LNCAP (cell line): ENCODE measurements at regions not wholly inside any gene's neighbourhood (a gene's known extent, or its start where the extent isn't known, plus 50 kb on each side); places are given as distances from the start of the nearest gene placed in this dataset.

ENCODE experiments used
- CTCF ChIP-seq: fragments of 450-650 bp; IDR thresholded peaks from 2 replicates; pipeline ENCODE4 v1.5.1; 2017; ENCODE audit warnings: mild to moderate bottlenecking

- no peak for TF ChIP-seq CTCF
Measured at GRCh38 chr5:50562694-50563093, 103.7 kb upstream of the PARP8 start.

GRCh38 chr5:50564079-50564478, 102.4 kb upstream of the PARP8 start:
- TF ChIP-seq CTCF, result no peak

GRCh38 chr5:50564558-50564957, 101.9 kb upstream of the PARP8 start:
- TF ChIP-seq CTCF, result no peak

GRCh38 chr5:50574121-50574520, 92.3 kb upstream of the PARP8 start:
- TF ChIP-seq CTCF, result no peak

- no peak for TF ChIP-seq CTCF
Measured at GRCh38 chr5:50575740-50576139, 90.7 kb upstream of the PARP8 start.

- no peak for TF ChIP-seq CTCF
Measured at GRCh38 chr5:50576265-50576664, 90.2 kb upstream of the PARP8 start.

GRCh38 chr5:50576686-50577256, 89.7 kb upstream of the PARP8 start:
- TF ChIP-seq CTCF, result no peak

- TF ChIP-seq CTCF, result no peak
Measured at GRCh38 chr5:50580506-50580905, 85.9 kb upstream of the PARP8 start.
